ENCODE measurements at regions not wholly inside any gene's neighbourhood (a gene's known extent, or its start where the extent isn't known, plus 50 kb on each side); places are given as distances from the start of the nearest gene placed in this dataset.

GRCh38 chr18:30917651-30918050, 124.9 kb downstream of the DSC3 start:
- Histone ChIP-seq H3K27ac (ENCODE audit: extremely low read length, insufficient read depth, low read length) (no peak overlapping the region), H3K4me1 (ENCODE audit: insufficient read depth, low read length) (peaks cover 11% of the 10 kb centered on the region), H3K4me2 (ENCODE audit: low read depth, low read length) (no peak overlapping the region), H3K36me3 (replicated peaks in 1 of 2; ENCODE audit: control insufficient read depth in 1 of 2, insufficient read depth in 2 of 2, low read length in 2 of 2) (no peaks in the 10 kb centered on the region), H3K9ac (ENCODE audit: insufficient read depth, low read depth, low read length) (no peak overlapping the region), H3K9me3 (ENCODE audit: low read length) (no peaks in the 10 kb centered on the region), H3K4me3 (replicated peaks in 1 of 3; ENCODE audit: insufficient read depth in 1 of 3, low read depth in 2 of 3, low read length in 3 of 3) (no peak overlapping the region), H2AFZ (ENCODE audit: low read length) (no peak overlapping the region), H3K79me2 (ENCODE audit: insufficient read depth, low read length) (no peaks in the 10 kb centered on the region), H4K20me1 (ENCODE audit: insufficient read depth, low read length) (no peaks in the 10 kb centered on the region), H3K27me3 (ENCODE audit: control insufficient read depth in 1 of 2, insufficient read depth in 2 of 2, low read length in 2 of 2) (no peaks in the 10 kb centered on the region)
- FAIRE-seq = no peak
- ATAC-seq = no peak
- ChIA-PET CTCF (ENCODE audit: low intra/inter-chr PET ratio, low total read pairs) (no interaction called here), POLR2A (no interaction called here)
- in situ Hi-C loops (cut with HindIII; ENCODE audit: extremely low pct_ligation_motif_present, low pct_unique_long_range_greater_than_20kb) = no loop called here
- DNase-seq (ENCODE audit: low spot score) = no peak
- TF ChIP-seq STAT5B (CRISPR knock-in tag; IDR thresholded peaks at IDR 0.05) (no peak), SP5 (CRISPR knock-in tag; IDR thresholded peaks at IDR 0.05; ENCODE audit: borderline replicate concordance, low read depth) (no peak), ZFP1 (CRISPR knock-in tag; IDR thresholded peaks at IDR 0.05) (no peak), PRMT3 (CRISPR knock-in tag; IDR thresholded peaks at IDR 0.05; ENCODE audit: borderline replicate concordance, low read depth) (no peak), DDIT3 (CRISPR knock-in tag; IDR thresholded peaks at IDR 0.05) (no peak), EHMT2 (IDR thresholded peaks at IDR 0.05; ENCODE audit: borderline replicate concordance, low read depth, low read length) (no peak), PPARG (CRISPR knock-in tag; conservative IDR thresholded peaks at IDR 0.05) (no peak), ZNF773 (CRISPR knock-in tag; IDR thresholded peaks at IDR 0.05; ENCODE audit: borderline replicate concordance) (no peak), TBP (CRISPR knock-in tag; IDR thresholded peaks at IDR 0.05) (no peak), MIER3 (CRISPR knock-in tag; IDR thresholded peaks at IDR 0.05; ENCODE audit: borderline replicate concordance) (no peak), REL (CRISPR knock-in tag; conservative IDR thresholded peaks at IDR 0.05) (no peak), PBX2 (CRISPR knock-in tag; IDR thresholded peaks at IDR 0.05) (no peak), JUND (CRISPR knock-in tag; IDR thresholded peaks at IDR 0.05) (no peak), MYC (CRISPR knock-in tag; IDR thresholded peaks at IDR 0.05; ENCODE audit: borderline replicate concordance) (no peak), ZNF709 (CRISPR knock-in tag; IDR thresholded peaks at IDR 0.05) (no peak), MEIS2 (CRISPR knock-in tag; IDR thresholded peaks at IDR 0.05) (no peak), IRF1 (CRISPR knock-in tag; IDR thresholded peaks at IDR 0.05; ENCODE audit: low read depth) (no peak), BCL3 (CRISPR knock-in tag; IDR thresholded peaks at IDR 0.05) (no peak)
- BruUV-seq (replicated peaks) = no TSS peak
- intact Hi-C loops (cut with micrococcal nuclease; ENCODE audit: unreplicated experiment) = no loop called here
- 2% methylated on average over 4 of the region's 4 CpGs for WGBS (ENCODE audit: low lambda C conversion rate)
